ENCODE measurements at regions not wholly inside any gene's neighbourhood (a gene's known extent, or its start where the extent isn't known, plus 50 kb on each side); places are given as distances from the start of the nearest gene placed in this dataset.

- Histone ChIP-seq H3K9me3 (ENCODE audit: low read length) (no peaks in the 10 kb centered on the region), H4K20me1 (ENCODE audit: insufficient read depth) (no peaks in the 10 kb centered on the region), H3K27ac (ENCODE audit: low read length) (no peak overlapping the region), H3K36me3 (ENCODE audit: insufficient read depth, low read length) (no peaks in the 10 kb centered on the region), H3F3A (ENCODE audit: insufficient read depth, low read length, poor library complexity, severe bottlenecking) (no peaks in the 10 kb centered on the region), H3K27me3 (ENCODE audit: insufficient read depth, low read depth, low read length) (no peaks in the 10 kb centered on the region), H3K9me2 (ENCODE audit: insufficient read depth, low read length) (no peaks in the 10 kb centered on the region), H3K4me3 (ENCODE audit: low read length) (no peak overlapping the region), H2AFZ (ENCODE audit: low read depth, low read length) (no peak overlapping the region), H3K9ac (ENCODE audit: low read length) (no peak overlapping the region), H3K4me2 (ENCODE audit: low read length) (no peak overlapping the region), H3K79me2 (replicated peaks; ENCODE audit: insufficient read depth, low read length) (no peaks in the 10 kb centered on the region)
- TF ChIP-seq POLR2AphosphoS5 (IDR thresholded peaks at IDR 0.05): no peak
- TF ChIP-seq MXI1 (conservative IDR thresholded peaks at IDR 0.05; ENCODE audit: poor library complexity, severe bottlenecking): no peak
- TF ChIP-seq EZH2 (IDR thresholded peaks at IDR 0.05; ENCODE audit: borderline replicate concordance, insufficient read depth, low read length, poor library complexity, severe bottlenecking): no peak
- TF ChIP-seq EP300 (conservative IDR thresholded peaks at IDR 0.05; ENCODE audit: poor library complexity, severe bottlenecking): no peak
- no peak for TF ChIP-seq TAF1 (IDR thresholded peaks at IDR 0.05; ENCODE audit: low read depth)
- no peak for TF ChIP-seq REST (IDR thresholded peaks at IDR 0.05; ENCODE audit: borderline replicate concordance)
- TF ChIP-seq CTCF (IDR thresholded peaks at IDR 0.05; ENCODE audit: poor library complexity, severe bottlenecking): no peak
These were observed 151.6 kb upstream of the ZC4H2 start for GRCh38 chrX:65127842-65128241.

- Histone ChIP-seq H3K4me3 (ENCODE audit: low read length) (no peak overlapping the region), H3K79me2 (replicated peaks; ENCODE audit: insufficient read depth, low read length) (no peaks in the 10 kb centered on the region), H2AFZ (ENCODE audit: low read depth, low read length) (no peak overlapping the region), H3K9me2 (ENCODE audit: insufficient read depth, low read length) (no peaks in the 10 kb centered on the region), H4K20me1 (ENCODE audit: insufficient read depth) (no peaks in the 10 kb centered on the region), H3F3A (ENCODE audit: insufficient read depth, low read length, poor library complexity, severe bottlenecking) (no peaks in the 10 kb centered on the region), H3K27me3 (ENCODE audit: insufficient read depth, low read depth, low read length) (no peaks in the 10 kb centered on the region), H3K4me2 (ENCODE audit: low read length) (no peak overlapping the region), H3K36me3 (ENCODE audit: insufficient read depth, low read length) (no peaks in the 10 kb centered on the region), H3K27ac (ENCODE audit: low read length) (no peak overlapping the region), H3K9me3 (ENCODE audit: low read length) (no peaks in the 10 kb centered on the region), H3K9ac (ENCODE audit: low read length) (no peak overlapping the region)
- no peak for TF ChIP-seq MXI1 (conservative IDR thresholded peaks at IDR 0.05; ENCODE audit: poor library complexity, severe bottlenecking)
- no peak for TF ChIP-seq TAF1 (IDR thresholded peaks at IDR 0.05; ENCODE audit: low read depth)
- TF ChIP-seq SMC3 (conservative IDR thresholded peaks at IDR 0.05; ENCODE audit: poor library complexity): no peak
- TF ChIP-seq EP300 (conservative IDR thresholded peaks at IDR 0.05; ENCODE audit: poor library complexity, severe bottlenecking): no peak
- TF ChIP-seq RAD21 (conservative IDR thresholded peaks at IDR 0.05): no peak
- TF ChIP-seq EZH2 (IDR thresholded peaks at IDR 0.05; ENCODE audit: borderline replicate concordance, insufficient read depth, low read length, poor library complexity, severe bottlenecking): no peak
- TF ChIP-seq REST (IDR thresholded peaks at IDR 0.05; ENCODE audit: borderline replicate concordance): no peak
- TF ChIP-seq POLR2AphosphoS5 (IDR thresholded peaks at IDR 0.05): no peak
- TF ChIP-seq CTCF (IDR thresholded peaks at IDR 0.05; ENCODE audit: poor library complexity, severe bottlenecking): no peak
These were observed 122.6 kb upstream of the ZC4H2 start for GRCh38 chrX:65098851-65099250.

Measured in neural cell (in vitro differentiated cells).